ENCODE measurements at regions not wholly inside any gene's neighbourhood (a gene's known extent, or its start where the extent isn't known, plus 50 kb on each side); places are given as distances from the start of the nearest gene placed in this dataset.

GRCh38 chr1:103854279-103854678 lies 104.6 kb downstream of the AMY1C start:
- DNase-seq (ENCODE audit: low read depth in 2 of 2), result no peak

- DNase-seq (ENCODE audit: low read depth in 2 of 2), result no peak
Observed at GRCh38 chr1:103859721-103860120, 110.0 kb downstream of the AMY1C start.

- no peak for DNase-seq (ENCODE audit: low read depth in 2 of 2)
Observed at GRCh38 chr1:103898576-103899345, 149.1 kb downstream of the AMY1C start.

- DNase-seq (ENCODE audit: low read depth in 2 of 2), result no peak
Observed at GRCh38 chr1:103900005-103900404, 150.3 kb downstream of the AMY1C start.

GRCh38 chr1:103901072-103901471 lies 151.4 kb downstream of the AMY1C start:
- DNase-seq (ENCODE audit: low read depth in 2 of 2), result no peak

- DNase-seq (ENCODE audit: low read depth in 2 of 2), result no peak
Observed at GRCh38 chr1:103905363-103905762, 155.7 kb downstream of the AMY1C start.

- DNase-seq (ENCODE audit: low read depth in 2 of 2), result no peak
Observed at GRCh38 chr1:103911450-103911849, 161.8 kb downstream of the AMY1C start.

GRCh38 chr1:103917795-103918194 lies 168.1 kb downstream of the AMY1C start:
- no peak for DNase-seq (ENCODE audit: low read depth in 2 of 2)

- no peak for DNase-seq (ENCODE audit: low read depth in 2 of 2)
Observed at GRCh38 chr1:103931891-103932290, 182.2 kb downstream of the AMY1C start.

- DNase-seq (ENCODE audit: low read depth in 2 of 2), result no peak
Observed at GRCh38 chr1:103937763-103938357, 188.2 kb downstream of the AMY1C start.

- no peak for DNase-seq (ENCODE audit: low read depth in 2 of 2)
Observed at GRCh38 chr1:103941086-103941485, 191.4 kb downstream of the AMY1C start.

GRCh38 chr1:103942029-103942428 lies 192.3 kb downstream of the AMY1C start:
- no peak for DNase-seq (ENCODE audit: low read depth in 2 of 2)

GRCh38 chr1:103945774-103946173 lies 196.1 kb downstream of the AMY1C start:
- no peak for DNase-seq (ENCODE audit: low read depth in 2 of 2)

- DNase-seq (ENCODE audit: low read depth in 2 of 2), result no peak
Observed at GRCh38 chr1:103948526-103948925, 198.8 kb downstream of the AMY1C start.

GRCh38 chr1:103949779-103950178 lies 200.1 kb downstream of the AMY1C start:
- no peak for DNase-seq (ENCODE audit: low read depth in 2 of 2)

- DNase-seq (ENCODE audit: low read depth in 2 of 2), result no peak
Observed at GRCh38 chr1:103953386-103953785, 203.7 kb downstream of the AMY1C start.

- no peak for DNase-seq (ENCODE audit: low read depth in 2 of 2)
Observed at GRCh38 chr1:103958699-103959098, 209.0 kb downstream of the AMY1C start.

- DNase-seq (ENCODE audit: low read depth in 2 of 2), result no peak
Observed at GRCh38 chr1:103959565-103959964, 209.9 kb downstream of the AMY1C start.

- DNase-seq (ENCODE audit: low read depth in 2 of 2), result no peak
Observed at GRCh38 chr1:103960045-103960444, 210.3 kb downstream of the AMY1C start.

- DNase-seq (ENCODE audit: low read depth in 2 of 2), result no peak
Observed at GRCh38 chr1:103960710-103961109, 211.0 kb downstream of the AMY1C start.

GRCh38 chr1:103986792-103987191 lies 237.1 kb downstream of the AMY1C start:
- DNase-seq (ENCODE audit: low read depth in 2 of 2), result no peak

GRCh38 chr1:103997631-103998030 lies 247.9 kb downstream of the AMY1C start:
- DNase-seq (ENCODE audit: low read depth in 2 of 2), result no peak

GRCh38 chr1:104018922-104019674 lies 269.4 kb downstream of the AMY1C start:
- no peak for DNase-seq (ENCODE audit: low read depth in 2 of 2)
